ENCODE measurements at regions not wholly inside any gene's neighbourhood (a gene's known extent, or its start where the extent isn't known, plus 50 kb on each side); places are given as distances from the start of the nearest gene placed in this dataset.

DNA sequence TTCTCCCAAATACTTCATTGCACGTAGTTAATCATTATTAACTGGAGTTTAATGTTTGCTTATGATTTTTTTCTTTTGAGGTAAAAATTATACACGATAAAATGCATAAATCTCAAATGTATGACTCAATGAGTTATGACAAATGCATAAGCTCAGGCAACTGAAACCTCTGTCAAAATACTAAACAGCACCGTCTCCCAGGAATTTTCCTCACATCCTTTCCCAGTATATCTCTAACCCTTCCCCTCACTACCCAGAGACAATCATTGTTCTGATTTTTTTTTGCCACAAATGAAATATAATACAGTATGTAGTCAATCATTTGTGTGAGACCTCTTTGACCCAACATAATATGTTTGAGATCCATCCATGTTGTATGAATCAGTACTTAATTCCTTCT is 606.5 kb downstream of the CPS1 start:
- FAIRE-seq: no peak
- ChIA-PET CTCF (no interaction called here), POLR2A (no interaction called here)
- Histone ChIP-seq H3K4me2 (peak overlapping the region; percentile 21; the same call in 1 of the 3 replicates), H3K4me3 (no peak overlapping the region), H3K4me1 (no peaks in the 10 kb centered on the region; the same call in 2 of the 3 replicates), H3K27ac (no peak overlapping the region), H3K9me3 (no peaks in the 10 kb centered on the region)
- TF ChIP-seq SMC3 (IDR thresholded peaks at IDR 0.05) (no peak), RNF2 (IDR thresholded peaks at IDR 0.05; ENCODE audit: borderline replicate concordance, low read depth) (no peak), RFX5 (IDR thresholded peaks at IDR 0.05) (no peak), KDM1A (IDR thresholded peaks at IDR 0.05; ENCODE audit: low read depth) (no peak), HOXB13 (CRISPR knock-in tag; IDR thresholded peaks at IDR 0.05; ENCODE audit: low read depth) (no peak), CHD4 (IDR thresholded peaks at IDR 0.05; ENCODE audit: borderline replicate concordance) (no peak), POLR2A (IDR thresholded peaks at IDR 0.05; ENCODE audit: low read length) (no peak), ZSCAN20 (CRISPR knock-in tag; IDR thresholded peaks at IDR 0.05) (no peak), NR3C1 (IDR thresholded peaks at IDR 0.05) (no peak), BHLHE40 (IDR thresholded peaks at IDR 0.05; ENCODE audit: low read depth, low read length) (no peak), MAFK (IDR thresholded peaks at IDR 0.05; ENCODE audit: partially characterized antibody) (no peak), USF2 (IDR thresholded peaks at IDR 0.05) (no peak), RCOR1 (IDR thresholded peaks at IDR 0.05; ENCODE audit: low read depth, low read length) (no peak), PHF8 (IDR thresholded peaks at IDR 0.05; ENCODE audit: borderline replicate concordance, low read depth) (no peak), SREBF2 (IDR thresholded peaks at IDR 0.05) (no peak), ZNF302 (CRISPR knock-in tag; IDR thresholded peaks at IDR 0.05) (no peak), EHF (CRISPR knock-in tag; IDR thresholded peaks at IDR 0.05) (no peak), TFCP2L1 (CRISPR knock-in tag; IDR thresholded peaks at IDR 0.05) (no peak), HDAC2 (IDR thresholded peaks at IDR 0.05) (no peak)
- TF ChIP-seq, protein P1, sequence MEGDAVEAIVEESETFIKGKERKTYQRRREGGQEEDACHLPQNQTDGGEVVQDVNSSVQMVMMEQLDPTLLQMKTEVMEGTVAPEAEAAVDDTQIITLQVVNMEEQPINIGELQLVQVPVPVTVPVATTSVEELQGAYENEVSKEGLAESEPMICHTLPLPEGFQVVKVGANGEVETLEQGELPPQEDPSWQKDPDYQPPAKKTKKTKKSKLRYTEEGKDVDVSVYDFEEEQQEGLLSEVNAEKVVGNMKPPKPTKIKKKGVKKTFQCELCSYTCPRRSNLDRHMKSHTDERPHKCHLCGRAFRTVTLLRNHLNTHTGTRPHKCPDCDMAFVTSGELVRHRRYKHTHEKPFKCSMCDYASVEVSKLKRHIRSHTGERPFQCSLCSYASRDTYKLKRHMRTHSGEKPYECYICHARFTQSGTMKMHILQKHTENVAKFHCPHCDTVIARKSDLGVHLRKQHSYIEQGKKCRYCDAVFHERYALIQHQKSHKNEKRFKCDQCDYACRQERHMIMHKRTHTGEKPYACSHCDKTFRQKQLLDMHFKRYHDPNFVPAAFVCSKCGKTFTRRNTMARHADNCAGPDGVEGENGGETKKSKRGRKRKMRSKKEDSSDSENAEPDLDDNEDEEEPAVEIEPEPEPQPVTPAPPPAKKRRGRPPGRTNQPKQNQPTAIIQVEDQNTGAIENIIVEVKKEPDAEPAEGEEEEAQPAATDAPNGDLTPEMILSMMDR (IDR thresholded peaks at IDR 0.05): no peak
- ATAC-seq: no peak
- WGBS (ENCODE audit: missing lambda C conversion rate): 8% methylated on average over 3 of the region's 3 CpGs
- DNase-seq (ENCODE audit: low read depth in 1 of 2, low spot score in 1 of 2): no peak

- Histone ChIP-seq H3K4me2 (no peak overlapping the region), H3K27ac (no peak overlapping the region), H3K4me1 (no peaks in the 10 kb centered on the region), H3K4me3 (no peak overlapping the region), H3K9me3 (no peaks in the 10 kb centered on the region)
- 69% methylated on average over 4 of the region's 4 CpGs for WGBS (ENCODE audit: missing lambda C conversion rate)
- POLR2A ChIA-PET: no interaction called here
- TF ChIP-seq EHF (CRISPR knock-in tag; IDR thresholded peaks at IDR 0.05): no peak
- TF ChIP-seq TFCP2L1 (CRISPR knock-in tag; IDR thresholded peaks at IDR 0.05): no peak
- TF ChIP-seq BCL3 (IDR thresholded peaks at IDR 0.05): no peak
- TF ChIP-seq HOXB13 (CRISPR knock-in tag; IDR thresholded peaks at IDR 0.05; ENCODE audit: low read depth): no peak
- TF ChIP-seq PBX3 (IDR thresholded peaks at IDR 0.05): no peak
- no peak for TF ChIP-seq FOSB (CRISPR knock-in tag; IDR thresholded peaks at IDR 0.05)
- TF ChIP-seq, protein P2, sequence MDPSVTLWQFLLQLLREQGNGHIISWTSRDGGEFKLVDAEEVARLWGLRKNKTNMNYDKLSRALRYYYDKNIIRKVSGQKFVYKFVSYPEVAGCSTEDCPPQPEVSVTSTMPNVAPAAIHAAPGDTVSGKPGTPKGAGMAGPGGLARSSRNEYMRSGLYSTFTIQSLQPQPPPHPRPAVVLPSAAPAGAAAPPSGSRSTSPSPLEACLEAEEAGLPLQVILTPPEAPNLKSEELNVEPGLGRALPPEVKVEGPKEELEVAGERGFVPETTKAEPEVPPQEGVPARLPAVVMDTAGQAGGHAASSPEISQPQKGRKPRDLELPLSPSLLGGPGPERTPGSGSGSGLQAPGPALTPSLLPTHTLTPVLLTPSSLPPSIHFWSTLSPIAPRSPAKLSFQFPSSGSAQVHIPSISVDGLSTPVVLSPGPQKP (IDR thresholded peaks at IDR 0.05; ENCODE audit: low read depth, low read length): no peak
- ATAC-seq: no peak
- CTCF ChIA-PET: interaction anchor here (1.2 kb wide), 1 partner anchor 12 kb away, joined by 3 read pairs; no protein-coding TSS in a partner anchor
- FAIRE-seq: no peak
- DNase-seq (ENCODE audit: low read depth in 1 of 2, low spot score in 1 of 2): no peak
Observed at GRCh38 chr2:211170843-211171242, 614.4 kb downstream of the CPS1 start.

Data from A549 (cell line).